Breast epithelium (tissue), 3 donors: ENCODE measurements at regions not wholly inside any gene's neighbourhood (a gene's known extent, or its start where the extent isn't known, plus 50 kb on each side); places are given as distances from the start of the nearest gene placed in this dataset.

Source experiments
- POLR2A ChIP-seq: fragments of 450-650 bp; IDR thresholded peaks from one replicate; pipeline ENCODE4 v1.6.1; 2016; ENCODE audit warnings: antibody characterized with exemption, mild to moderate bottlenecking, moderate library complexity
- POLR2AphosphoS5 ChIP-seq, 3 donors: sonication (generic); formaldehyde crosslinking; IDR thresholded peaks; one replicate each; pipeline ENCODE4 v1.6.1; 2017; ENCODE audit warnings: antibody characterized with exemption in 3 of 3
- TF ChIP-seq, protein P1 (sequence below), 3 donors: fragments of 450-650 bp; IDR thresholded peaks; one replicate each; pipeline ENCODE4 v1.5.1; 2016 to 2017; ENCODE audit warnings: antibody characterized with exemption in 3 of 3, mild to moderate bottlenecking in 3 of 3, moderate library complexity in 3 of 3

DNA sequence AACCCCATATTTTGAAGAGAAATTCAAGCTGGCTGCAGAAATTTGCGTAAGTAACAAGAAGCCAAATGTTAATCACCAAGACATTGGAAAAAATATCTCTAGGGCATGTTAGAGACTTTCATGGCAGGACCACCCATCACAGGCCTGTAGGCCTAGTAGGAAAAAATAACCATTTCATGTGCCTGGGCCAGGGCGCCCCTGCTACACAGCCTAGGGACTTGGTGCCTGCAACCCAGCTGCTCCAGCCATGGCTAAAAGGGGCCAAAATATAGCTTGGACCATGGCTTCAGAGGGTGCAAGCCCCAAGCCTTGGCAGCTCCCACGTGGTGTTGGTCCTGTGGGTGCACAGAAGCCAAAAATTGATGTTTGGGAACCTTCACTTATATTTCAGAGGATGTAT is 167.7 kb upstream of the NMUR2 start:
- TF ChIP-seq, protein P1, sequence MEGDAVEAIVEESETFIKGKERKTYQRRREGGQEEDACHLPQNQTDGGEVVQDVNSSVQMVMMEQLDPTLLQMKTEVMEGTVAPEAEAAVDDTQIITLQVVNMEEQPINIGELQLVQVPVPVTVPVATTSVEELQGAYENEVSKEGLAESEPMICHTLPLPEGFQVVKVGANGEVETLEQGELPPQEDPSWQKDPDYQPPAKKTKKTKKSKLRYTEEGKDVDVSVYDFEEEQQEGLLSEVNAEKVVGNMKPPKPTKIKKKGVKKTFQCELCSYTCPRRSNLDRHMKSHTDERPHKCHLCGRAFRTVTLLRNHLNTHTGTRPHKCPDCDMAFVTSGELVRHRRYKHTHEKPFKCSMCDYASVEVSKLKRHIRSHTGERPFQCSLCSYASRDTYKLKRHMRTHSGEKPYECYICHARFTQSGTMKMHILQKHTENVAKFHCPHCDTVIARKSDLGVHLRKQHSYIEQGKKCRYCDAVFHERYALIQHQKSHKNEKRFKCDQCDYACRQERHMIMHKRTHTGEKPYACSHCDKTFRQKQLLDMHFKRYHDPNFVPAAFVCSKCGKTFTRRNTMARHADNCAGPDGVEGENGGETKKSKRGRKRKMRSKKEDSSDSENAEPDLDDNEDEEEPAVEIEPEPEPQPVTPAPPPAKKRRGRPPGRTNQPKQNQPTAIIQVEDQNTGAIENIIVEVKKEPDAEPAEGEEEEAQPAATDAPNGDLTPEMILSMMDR (IDR thresholded peaks at IDR 0.05) = no peak
- TF ChIP-seq POLR2AphosphoS5 (IDR thresholded peaks at IDR 0.05) = no peak
- no peak for TF ChIP-seq POLR2A
